Panc1 (cell line): ENCODE measurements at regions not wholly inside any gene's neighbourhood (a gene's known extent, or its start where the extent isn't known, plus 50 kb on each side); places are given as distances from the start of the nearest gene placed in this dataset.

Source experiments
- ATAC-seq: fragments of 200-7000 bp; cut with Tn5 transposase; 2 replicates; pipeline ENCODE4 v1.9.1; 2020; ENCODE audit warnings: mild to moderate bottlenecking, moderate library complexity
- BruUV-seq: library from RNA; stranded (reverse); fragments of 400-500 nt; replicated peaks from 2 replicates; lab custom pipeline; 2021; lab: Mats Ljungman, UMichigan
- CTCF ChIA-PET: fragments of 300-600 bp; sonication (Branson Sonifier 250); formaldehyde crosslinking; loops from one replicate; lab custom pipeline; 2022; ENCODE audit warnings: antibody characterized with exemption; lab: Charles Lee
- POLR2A ChIA-PET: fragments of 300-600 bp; sonication (Branson Sonifier 250); formaldehyde crosslinking; loops from one replicate; lab custom pipeline; 2022; ENCODE audit warnings: antibody characterized with exemption; lab: Charles Lee
- DNase-seq: peaks from one replicate; pipeline ENCODE4 v3.0.0-alpha.2; 2010; ENCODE audit warnings: low read depth, low spot score
- H3K27ac ChIP-seq: 2 replicates; pipeline ENCODE4 v1.5.1; 2011; ENCODE audit warnings: mild to moderate bottlenecking, low read length, inconsistent platforms
- H3K27me3 ChIP-seq: fragments of 200-500 bp; sonication (Bioruptor generic); 2 replicates; pipeline ENCODE4 v1.6.0; 2014; ENCODE audit warnings: low read length, inconsistent platforms; ENCODE audit not compliant: control insufficient read depth, insufficient read depth
- H3K36me3 ChIP-seq: fragments of 200-500 bp; sonication (Bioruptor generic); 2 replicates; pipeline ENCODE4 v1.5.1; 2014; ENCODE audit warnings: inconsistent platforms, mild to moderate bottlenecking, low read length, moderate library complexity; ENCODE audit not compliant: control insufficient read depth, insufficient read depth
- H3K4me1 ChIP-seq: 2 replicates; pipeline ENCODE4 v1.5.1; 2011; ENCODE audit warnings: inconsistent platforms, mild to moderate bottlenecking, low read length, moderate library complexity; ENCODE audit not compliant: control insufficient read depth, insufficient read depth
- H3K4me3 ChIP-seq, 2 experiments: 2 replicates each; pipeline ENCODE4 v1.5.1; 2011 to 2012; ENCODE audit warnings: low read depth in 2 of 2, low read length in 2 of 2, mild to moderate bottlenecking in 2 of 2, inconsistent platforms in 1 of 2, moderate library complexity in 1 of 2
- H3K9me3 ChIP-seq: fragments of 200-500 bp; sonication (Bioruptor generic); 2 replicates; pipeline ENCODE4 v1.5.1; 2014; ENCODE audit warnings: low read depth, mild to moderate bottlenecking, inconsistent platforms, low read length, moderate library complexity; ENCODE audit not compliant: control insufficient read depth, insufficient read depth
- CTCF ChIP-seq: fragments of 450-650 bp; IDR thresholded peaks from 2 replicates; pipeline ENCODE4 v1.5.1; 2017; ENCODE audit warnings: mild to moderate bottlenecking
- POLR2AphosphoS5 ChIP-seq: IDR thresholded peaks from 2 replicates; pipeline ENCODE4 v1.6.1; 2012; ENCODE audit warnings: mild to moderate bottlenecking, low read depth, low read length, moderate library complexity
- REST ChIP-seq, 2 experiments: IDR thresholded peaks; 2 replicates each; pipeline ENCODE4 v1.6.1; 2011 to 2012; ENCODE audit warnings: low read depth in 2 of 2, control low read depth in 1 of 2, low read length in 1 of 2, mild to moderate bottlenecking in 1 of 2, moderate library complexity in 1 of 2; ENCODE audit not compliant: insufficient read depth in 1 of 2
- SIN3A ChIP-seq: IDR thresholded peaks from 2 replicates; pipeline ENCODE4 v1.6.1; 2012; ENCODE audit warnings: low read depth, mild to moderate bottlenecking, low read length, moderate library complexity, borderline replicate concordance; ENCODE audit not compliant: insufficient read depth
- TCF7L2 ChIP-seq: IDR thresholded peaks from 2 replicates; pipeline ENCODE4 v1.6.1; 2011; ENCODE audit warnings: mild to moderate bottlenecking, low read depth, low read length, inconsistent platforms
- in situ Hi-C: cut with HindIII; loops from 2 replicates; pipeline ENCODE4 v1.10.0; 2016; ENCODE audit warnings: low sequenced_read_pairs, low pct_unique_long_range_greater_than_20kb
- intact Hi-C: fragments of 100-400 bp; cut with micrococcal nuclease; formaldehyde crosslinking; loops from one replicate; pipeline ENCODE4 v1.10.0; 2022; ENCODE audit not compliant: unreplicated experiment

- H3K27me3 ChIP-seq = no peaks in the 10 kb centered on the region
- TF ChIP-seq POLR2AphosphoS5 (no peak), CTCF (no peak), SIN3A (no peak), TCF7L2 (no peak), REST (IDR thresholded peaks at IDR 0.05; ENCODE audit: insufficient read depth in 1 of 2, low read depth in 2 of 2, low read length in 1 of 2) (no peak)
- DNase-seq (no peak), ATAC-seq (no peak)
- H3K36me3 ChIP-seq = no peaks in the 10 kb centered on the region
- no peaks in the 10 kb centered on the region for H3K4me1 ChIP-seq
- BruUV-seq = no TSS peak
- POLR2A ChIA-PET = no interaction called here
- H3K4me3 ChIP-seq = no peak overlapping the region
- H3K27ac ChIP-seq = no peak overlapping the region
- no peaks in the 10 kb centered on the region for H3K9me3 ChIP-seq
- CTCF ChIA-PET = no interaction called here
- in situ Hi-C loops = no loop called here
- intact Hi-C loops = no loop called here
Observed at GRCh38 chr3:162443376-162443775, 946.8 kb downstream of the OTOL1 start.

GRCh38 chr3:162468791-162469190 lies 972.2 kb downstream of the OTOL1 start:
- no TSS peak for BruUV-seq
- Histone ChIP-seq H3K36me3 (no peaks in the 10 kb centered on the region), H3K27ac (no peak overlapping the region), H3K4me3 (no peak overlapping the region), H3K4me1 (no peaks in the 10 kb centered on the region), H3K9me3 (no peaks in the 10 kb centered on the region), H3K27me3 (no peaks in the 10 kb centered on the region)
- POLR2A ChIA-PET = no interaction called here
- ATAC-seq (no peak), DNase-seq (no peak)
- in situ Hi-C loops (no loop called here), intact Hi-C loops (no loop called here)
- TF ChIP-seq SIN3A (no peak), REST (IDR thresholded peaks at IDR 0.05; ENCODE audit: insufficient read depth in 1 of 2, low read depth in 2 of 2, low read length in 1 of 2) (no peak), CTCF (no peak), TCF7L2 (no peak), POLR2AphosphoS5 (no peak)
- CTCF ChIA-PET = no interaction called here
